GM12878 (cell line): ENCODE measurements at regions not wholly inside any gene's neighbourhood (a gene's known extent, or its start where the extent isn't known, plus 50 kb on each side); places are given as distances from the start of the nearest gene placed in this dataset.
A peak's percentile ranks its signal among the peaks of the same experiment; 100 is the strongest.
"Not testable (repeated sequence)": the region's sequence is repeated elsewhere in the genome, so short reads cannot be mapped to it uniquely, and the experiment has no call there.

Source experiments
- ATAC-seq: fragments of 200-7000 bp; cut with Tn5 transposase; 3 replicates; pipeline ENCODE4 v1.9.1; 2020; ENCODE audit warnings: mild to moderate bottlenecking, moderate library complexity
- BruUV-seq: library from RNA; stranded (reverse); fragments of 400-500 nt; replicated peaks from 2 replicates; lab custom pipeline; 2021; lab: Mats Ljungman, UMichigan
- CTCF ChIA-PET: fragments of 300-600 bp; sonication (Branson Sonifier 250); formaldehyde crosslinking; extraction: SDS; loops from one replicate; lab custom pipeline; 2021; ENCODE audit warnings: inconsistent platforms; lab: Yijun Ruan, JAX
- POLR2A ChIA-PET: fragments of 350-600 bp; formaldehyde crosslinking; extraction: SDS; loops from one replicate; lab custom pipeline; 2021; ENCODE audit warnings: inconsistent platforms; lab: Charles Lee
- RAD21 ChIA-PET: fragments of 300-600 bp; sonication (Branson Sonifier 250); formaldehyde crosslinking; loops from one replicate; lab custom pipeline; 2023; ENCODE audit warnings: antibody characterized with exemption; ENCODE audit not compliant: unreplicated experiment; lab: Charles Lee
- SMC1A ChIA-PET: fragments of 300-600 bp; sonication (Branson Sonifier 250); formaldehyde crosslinking; loops from one replicate; lab custom pipeline; 2023; ENCODE audit not compliant: unreplicated experiment, uncharacterized antibody; lab: Charles Lee
- DNase-seq: peaks from one replicate; pipeline ENCODE4 v3.0.0-alpha.2; 2011; ENCODE audit warnings: low read depth, low spot score
- FAIRE-seq: peaks from 3 replicates; lab custom pipeline; 2011; peaks lifted over from hg19 to GRCh38; lab: Jason Lieb, UNC
- H2AFZ ChIP-seq: 2 replicates; pipeline ENCODE4 v1.6.0; 2011; ENCODE audit warnings: low read depth, low read length, control low read depth; ENCODE audit not compliant: control insufficient read depth
- H3K27ac ChIP-seq: 2 replicates; pipeline ENCODE4 v1.5.1; 2011; ENCODE audit warnings: control low read depth; ENCODE audit not compliant: control insufficient read depth, insufficient read depth
- H3K27me3 ChIP-seq, 2 experiments: replicated peaks in 1 of 2; 2 replicates each; pipeline versions ENCODE4 v1.6.0 to v1.6.1; 2011; ENCODE audit warnings: low read length in 1 of 2; ENCODE audit not compliant: control insufficient read depth in 2 of 2, insufficient read depth in 2 of 2
- H3K36me3 ChIP-seq, 2 experiments: 2 replicates each; pipeline ENCODE4 v1.5.1; 2011; ENCODE audit warnings: low read length in 1 of 2; ENCODE audit not compliant: control insufficient read depth in 2 of 2, insufficient read depth in 2 of 2
- H3K4me1 ChIP-seq: 2 replicates; pipeline ENCODE4 v1.6.1; 2011; ENCODE audit warnings: mild to moderate bottlenecking, low read length, moderate library complexity, mixed read lengths; ENCODE audit not compliant: control insufficient read depth, insufficient read depth
- H3K4me2 ChIP-seq: 2 replicates; pipeline ENCODE4 v1.6.0; 2011; ENCODE audit warnings: control low read depth; ENCODE audit not compliant: control insufficient read depth, insufficient read depth
- H3K4me3 ChIP-seq: fragments of 200-600 bp; sonication (generic); 2 replicates; pipeline ENCODE4 v1.5.1; 2016
- H3K79me2 ChIP-seq: 2 replicates; pipeline ENCODE4 v1.6.0; 2011; ENCODE audit warnings: low read length; ENCODE audit not compliant: control insufficient read depth, insufficient read depth
- H3K9ac ChIP-seq: 2 replicates; pipeline ENCODE4 v1.8.0; 2011; ENCODE audit warnings: low read length, control low read depth, mixed read lengths; ENCODE audit not compliant: control insufficient read depth, insufficient read depth
- H3K9me3 ChIP-seq: replicated peaks from 3 replicates; pipeline ENCODE4 v1.5.1; 2011; ENCODE audit warnings: mild to moderate bottlenecking, low read length; ENCODE audit not compliant: control insufficient read depth, insufficient read depth
- H4K20me1 ChIP-seq: 2 replicates; pipeline ENCODE4 v1.6.0; 2011; ENCODE audit not compliant: control insufficient read depth, insufficient read depth
- BCL11A ChIP-seq: IDR thresholded peaks from 2 replicates; pipeline ENCODE4 v1.6.1; 2011; ENCODE audit warnings: low read depth, low read length
- IKZF2 ChIP-seq, 2 experiments: fragments of 450-650 bp; IDR thresholded peaks; 2 replicates each; pipeline ENCODE4 v1.6.1; 2017; ENCODE audit warnings: mild to moderate bottlenecking in 2 of 2, moderate library complexity in 2 of 2
- MTA2 ChIP-seq: fragments of 450-650 bp; IDR thresholded peaks from 2 replicates; pipeline ENCODE4 v1.6.1; 2016; ENCODE audit warnings: low read depth, mild to moderate bottlenecking, moderate library complexity
- WGBS: methylation state at CpG from one replicate; pipeline ENCODE4 v1.1.6; 2016; ENCODE audit warnings: low lambda C conversion rate; ENCODE audit not compliant: insufficient replicate concordance, insufficient coverage; ENCODE audit errors: missing lambda C conversion rate; 5-methylcytosine and 5-hydroxymethylcytosine counted together
- in situ Hi-C: fragments of 300-500 bp; cut with MboI; formaldehyde crosslinking; loops from 9 replicates; pipeline ENCODE4 v1.14.3; 2018; ENCODE audit warnings: mixed read lengths
- intact Hi-C: fragments of 100-400 bp; cut with micrococcal nuclease; formaldehyde crosslinking; loops from one replicate; pipeline ENCODE4 v1.14.2; 2022; ENCODE audit not compliant: unreplicated experiment

DNA sequence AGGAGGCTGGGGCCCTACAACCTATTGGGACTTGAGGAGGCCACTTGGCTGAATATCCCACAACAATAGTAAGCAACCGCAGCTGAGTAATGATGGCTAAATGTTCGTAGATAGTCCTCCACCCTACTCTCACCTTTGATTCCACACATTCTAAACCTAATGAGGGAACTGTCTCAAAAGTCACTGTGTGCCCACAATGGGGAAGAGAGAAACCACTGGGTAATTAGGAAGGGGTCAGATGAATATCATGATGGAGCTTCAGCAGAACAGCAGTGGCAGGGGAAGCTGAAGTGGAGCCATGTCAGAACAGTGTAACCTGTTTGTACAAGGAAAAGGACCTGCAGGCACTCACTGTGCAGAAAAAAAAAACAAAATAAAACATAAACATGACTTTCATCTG is 81.4 kb upstream of the POMZP3 start:
- RAD21 ChIA-PET, H3K4me1 ChIP-seq, DNase-seq, H4K20me1 ChIP-seq, H3K27ac ChIP-seq, H3K36me3 ChIP-seq, SMC1A ChIA-PET, H3K9ac ChIP-seq, in situ Hi-C loops, intact Hi-C loops, POLR2A ChIA-PET, H3K4me2 ChIP-seq, H3K79me2 ChIP-seq, H2AFZ ChIP-seq, FAIRE-seq, BruUV-seq, H3K9me3 ChIP-seq, H3K4me3 ChIP-seq, CTCF ChIA-PET, H3K27me3 ChIP-seq: not testable (repeated sequence)
- TF ChIP-seq BCL11A, result peak; percentile 7; the same call in 1 of the 2 replicates
- TF ChIP-seq IKZF2 (IDR thresholded peaks at IDR 0.05), result peak in 1 of 2 experiments; percentile 11; a peak in 1 of 4 replicates
- TF ChIP-seq MTA2, result peak; percentile 72
- WGBS, result 50% methylated on average over 2 of the region's 2 CpGs
- ATAC-seq, result peak; percentile 59

DNA sequence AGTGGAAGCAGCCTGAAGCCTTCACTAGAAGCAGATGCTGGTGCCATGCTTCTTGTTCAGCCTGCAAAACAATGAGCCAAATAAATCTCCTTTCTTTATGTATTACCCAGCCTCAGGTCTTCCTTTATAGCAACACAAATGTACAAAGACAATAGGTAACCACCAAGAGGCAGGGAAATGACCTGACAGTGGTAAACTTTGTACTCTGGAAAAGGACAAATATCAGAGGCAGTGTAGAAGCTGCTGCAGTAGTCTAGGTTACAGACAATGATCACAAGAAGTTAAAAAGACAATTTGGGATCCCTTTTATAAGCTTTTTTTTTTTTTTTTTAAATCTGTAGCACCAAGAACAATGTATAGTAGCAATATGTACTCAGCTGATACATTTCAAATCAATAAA is 76.7 kb upstream of the POMZP3 start:
- FAIRE-seq, RAD21 ChIA-PET, H3K79me2 ChIP-seq, POLR2A ChIA-PET, H4K20me1 ChIP-seq, SMC1A ChIA-PET, DNase-seq, H3K9me3 ChIP-seq, H3K4me2 ChIP-seq, intact Hi-C loops, H3K4me3 ChIP-seq, ATAC-seq, H2AFZ ChIP-seq, in situ Hi-C loops, H3K9ac ChIP-seq, H3K4me1 ChIP-seq, H3K36me3 ChIP-seq, BruUV-seq, CTCF ChIA-PET, H3K27ac ChIP-seq, H3K27me3 ChIP-seq: not testable (repeated sequence)

DNA sequence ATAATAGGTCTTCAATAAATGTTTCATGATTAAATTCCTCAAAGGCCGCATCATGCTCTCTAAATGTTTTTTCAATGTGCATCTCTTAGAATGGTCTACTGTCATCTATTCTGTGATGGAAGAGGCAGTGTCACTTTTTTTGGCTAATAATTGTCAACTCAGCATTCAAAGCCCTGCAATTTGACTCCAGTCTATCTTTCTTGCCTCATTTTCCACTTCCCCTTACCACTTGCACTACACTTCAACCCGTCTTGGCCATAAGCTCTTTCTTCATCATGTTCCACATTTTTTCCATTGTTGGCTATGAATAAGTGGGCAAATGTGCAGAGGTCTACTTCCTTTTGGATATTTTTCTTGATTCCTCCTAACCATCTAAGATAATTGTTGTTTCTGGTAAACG is 59.2 kb upstream of the POMZP3 start:
- H3K9me3 ChIP-seq, H3K79me2 ChIP-seq, H3K9ac ChIP-seq, ATAC-seq, RAD21 ChIA-PET, H3K27me3 ChIP-seq, in situ Hi-C loops, intact Hi-C loops, H3K4me1 ChIP-seq, FAIRE-seq, DNase-seq, POLR2A ChIA-PET, H3K27ac ChIP-seq, H3K4me3 ChIP-seq, CTCF ChIA-PET, H3K36me3 ChIP-seq, SMC1A ChIA-PET, H2AFZ ChIP-seq, BruUV-seq, H4K20me1 ChIP-seq, H3K4me2 ChIP-seq: not testable (repeated sequence)
- 83% methylated on average over 2 of the region's 3 CpGs for WGBS

DNA sequence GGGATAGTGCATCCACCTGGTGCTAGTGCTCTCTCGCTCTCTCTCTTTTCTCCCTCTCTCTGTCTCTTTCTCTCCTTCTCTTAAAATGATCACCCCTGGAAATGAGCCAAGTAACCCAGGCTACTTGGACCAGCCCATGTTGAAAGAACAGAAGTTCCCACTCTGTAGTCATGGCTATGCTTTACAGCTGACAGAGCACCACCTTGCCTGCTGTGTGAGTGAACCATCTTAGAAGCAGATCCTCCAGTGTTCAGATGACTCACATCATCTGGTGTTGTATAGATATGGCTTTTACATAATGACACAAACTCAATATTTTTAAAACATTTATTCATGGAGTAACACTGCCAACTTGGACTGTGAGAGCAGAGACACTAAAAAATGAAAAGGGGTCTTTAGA is 57.7 kb upstream of the POMZP3 start:
- CTCF ChIA-PET, H4K20me1 ChIP-seq, H2AFZ ChIP-seq, DNase-seq, H3K27me3 ChIP-seq, FAIRE-seq, BruUV-seq, H3K9ac ChIP-seq, H3K9me3 ChIP-seq, intact Hi-C loops, RAD21 ChIA-PET, ATAC-seq, SMC1A ChIA-PET, in situ Hi-C loops, H3K4me3 ChIP-seq, H3K4me1 ChIP-seq, H3K36me3 ChIP-seq, H3K79me2 ChIP-seq, H3K4me2 ChIP-seq, H3K27ac ChIP-seq, POLR2A ChIA-PET: not testable (repeated sequence)
- 0% methylated on average over 1 of the region's 1 CpG for WGBS
